ENCODE measurements at regions not wholly inside any gene's neighbourhood (a gene's known extent, or its start where the extent isn't known, plus 50 kb on each side); places are given as distances from the start of the nearest gene placed in this dataset.

DNA sequence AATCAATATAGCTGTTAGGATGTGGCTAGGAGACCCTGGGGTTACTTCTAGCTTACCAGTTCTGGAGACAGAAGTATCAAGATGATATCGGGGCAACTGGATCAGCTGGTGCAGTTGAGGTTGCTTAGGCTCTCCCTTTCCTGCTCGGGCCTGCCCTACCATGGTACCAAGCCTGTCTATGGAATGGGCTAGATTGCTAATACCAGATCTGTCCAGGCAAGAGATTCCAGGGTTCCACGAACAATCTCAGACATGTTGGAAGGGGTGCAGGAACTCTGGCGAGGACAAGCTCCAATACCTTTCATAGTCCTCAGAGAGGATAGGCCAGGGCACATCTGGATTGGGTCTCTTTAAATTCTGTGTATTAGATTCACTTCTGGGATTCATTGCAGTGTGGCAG is 53.8 kb downstream of the ADM start:
- no peak for DNase-seq (ENCODE audit: low read depth in 3 of 3)

GRCh38 chr11:10359171-10359570 is 54.3 kb downstream of the ADM start:
- no peak for DNase-seq (ENCODE audit: low read depth in 3 of 3)

DNA sequence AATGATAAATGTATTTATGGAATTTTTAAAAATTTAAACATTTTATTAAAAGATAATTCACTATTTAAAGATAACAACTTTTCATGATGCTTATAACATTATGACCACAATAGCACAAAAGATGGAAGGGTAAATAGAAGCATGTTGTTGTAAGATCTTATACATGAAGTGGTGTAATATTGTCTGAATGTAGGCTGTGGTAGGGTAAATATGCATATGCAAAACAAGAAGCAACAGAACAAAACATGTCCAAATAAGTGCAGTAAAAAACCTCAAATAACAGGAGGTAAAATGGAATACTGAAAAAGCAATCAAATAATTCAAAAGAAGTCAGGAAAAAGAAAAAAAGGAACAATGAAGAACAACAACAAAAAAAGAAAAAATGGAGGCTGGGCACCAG is 56.0 kb downstream of the ADM start:
- no peak for DNase-seq (ENCODE audit: low read depth in 3 of 3)

DNA sequence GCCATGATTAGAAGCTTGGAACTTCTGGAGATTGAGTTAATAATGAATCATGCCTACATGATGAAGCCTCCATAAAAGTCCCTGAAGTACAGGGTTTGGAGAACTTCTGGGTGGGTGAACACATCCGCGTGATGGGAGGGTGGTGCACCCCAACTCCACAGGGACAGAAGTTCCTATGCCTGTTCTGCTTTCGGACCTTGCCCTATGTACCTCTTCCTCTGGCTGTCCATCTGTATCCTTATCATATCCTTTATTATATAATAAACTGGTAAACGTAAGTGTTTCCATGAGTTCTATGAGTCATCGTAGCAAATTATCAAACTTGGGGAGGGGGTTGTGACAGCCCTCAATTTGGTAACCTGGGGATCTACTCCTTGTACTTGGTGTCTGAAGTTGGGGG is 60.2 kb downstream of the ADM start:
- no peak for DNase-seq (ENCODE audit: low read depth in 3 of 3)

DNA sequence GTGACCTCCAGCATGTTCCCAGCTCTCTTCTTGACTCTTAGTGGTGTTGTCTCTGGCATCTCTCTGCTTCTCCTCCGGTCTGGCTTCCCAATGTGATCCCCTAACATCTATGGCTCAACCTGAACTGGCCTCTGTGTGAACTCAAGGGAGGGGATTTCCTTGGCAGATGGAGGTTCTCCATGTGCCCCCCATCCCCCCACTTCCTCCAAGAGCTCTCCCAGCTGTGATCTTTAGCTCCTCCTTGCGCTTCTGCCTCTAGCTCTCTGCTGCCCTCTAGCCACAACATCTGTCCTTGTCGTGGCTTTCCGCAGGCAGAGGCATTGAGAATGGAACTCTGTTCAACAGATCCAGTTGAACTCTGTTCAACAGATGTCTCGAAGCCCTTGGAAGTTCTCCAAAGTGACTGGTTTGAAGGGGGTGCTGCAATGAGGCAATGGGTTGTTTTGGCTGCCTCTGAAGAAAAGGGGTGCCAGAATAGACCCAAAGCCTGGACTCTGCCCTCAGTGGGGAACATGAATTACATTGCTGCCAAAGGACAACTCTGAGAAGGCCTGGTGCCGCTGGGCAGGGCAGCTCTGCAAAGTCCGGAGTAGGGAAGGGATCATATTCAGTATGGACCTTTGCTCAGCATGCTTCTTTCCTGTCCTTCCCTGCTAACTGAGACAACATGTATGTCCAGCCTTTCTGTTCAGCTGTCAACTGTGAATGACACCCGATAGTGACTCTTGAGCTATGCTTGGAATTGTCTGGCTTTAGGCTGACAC is 61.9 kb downstream of the ADM start:
- peak; percentile 7 to 23 (median 23) for DNase-seq (ENCODE audit: low read depth in 3 of 3)

DNA sequence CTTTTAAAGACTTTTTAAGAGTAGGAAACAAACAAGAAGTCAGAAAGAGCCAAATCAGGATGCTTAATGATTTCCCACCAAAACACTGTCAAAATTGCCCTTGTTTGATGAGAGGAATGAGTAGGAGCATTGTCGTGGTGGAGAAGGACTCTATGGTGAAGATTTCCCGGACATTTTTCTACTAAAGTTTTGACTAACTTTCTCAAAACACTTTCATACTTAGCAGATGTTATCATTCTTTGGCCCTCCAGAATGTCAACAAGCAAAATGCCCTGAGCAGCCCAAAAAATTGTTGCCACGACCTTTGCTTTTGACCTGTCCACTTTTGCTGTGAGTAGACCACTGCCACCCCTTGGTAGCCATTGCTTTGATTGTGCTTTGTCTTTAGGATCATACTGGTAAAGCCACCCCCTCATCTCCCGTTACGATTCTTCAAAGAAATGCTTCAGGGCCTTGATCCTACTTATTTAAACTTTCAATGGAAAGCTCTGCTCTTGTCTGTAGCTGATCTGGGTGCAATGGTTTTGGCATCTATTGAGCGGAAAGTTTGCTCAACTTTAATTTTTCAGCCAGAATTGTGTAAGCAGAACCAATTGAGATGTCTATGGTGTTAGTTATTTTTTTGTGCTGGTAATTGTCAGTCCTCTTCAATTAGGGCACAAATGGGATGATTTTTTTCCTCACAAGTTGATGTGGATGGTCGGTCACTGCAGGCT is 67.2 kb downstream of the ADM start:
- no peak for DNase-seq (ENCODE audit: low read depth in 3 of 3)

DNA sequence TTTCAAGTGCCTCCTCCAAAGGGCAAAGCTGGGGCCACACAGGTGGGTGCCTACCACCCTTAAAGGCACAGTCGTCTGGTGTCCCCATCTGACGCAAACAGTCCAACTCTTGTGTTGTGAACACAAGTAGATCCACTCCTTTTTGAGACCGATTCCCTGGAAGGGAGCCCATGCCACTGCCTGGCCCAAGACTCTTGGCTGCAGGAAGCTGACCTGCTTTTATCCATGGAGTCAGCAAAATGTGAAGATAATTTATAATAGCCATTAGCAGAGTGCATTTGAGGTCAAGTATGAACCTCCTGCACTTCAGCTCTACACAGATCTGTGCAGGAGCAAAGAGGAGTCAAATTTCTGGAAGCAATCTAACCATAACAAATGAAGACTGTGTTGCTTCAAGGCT is 68.5 kb downstream of the ADM start:
- no peak for DNase-seq (ENCODE audit: low read depth in 3 of 3)

- DNase-seq (ENCODE audit: low read depth in 3 of 3) = no peak
Measured at GRCh38 chr11:10373929-10374328, 69.1 kb downstream of the ADM start.

GRCh38 chr11:10374386-10374785 is 69.5 kb downstream of the ADM start:
- no peak for DNase-seq (ENCODE audit: low read depth in 3 of 3)

GRCh38 chr11:10375280-10375971 is 70.6 kb downstream of the ADM start:
- no peak for DNase-seq (ENCODE audit: low read depth in 3 of 3)

GRCh38 chr11:10376061-10376460 is 71.2 kb downstream of the ADM start:
- DNase-seq (ENCODE audit: low read depth in 3 of 3) = no peak

DNA sequence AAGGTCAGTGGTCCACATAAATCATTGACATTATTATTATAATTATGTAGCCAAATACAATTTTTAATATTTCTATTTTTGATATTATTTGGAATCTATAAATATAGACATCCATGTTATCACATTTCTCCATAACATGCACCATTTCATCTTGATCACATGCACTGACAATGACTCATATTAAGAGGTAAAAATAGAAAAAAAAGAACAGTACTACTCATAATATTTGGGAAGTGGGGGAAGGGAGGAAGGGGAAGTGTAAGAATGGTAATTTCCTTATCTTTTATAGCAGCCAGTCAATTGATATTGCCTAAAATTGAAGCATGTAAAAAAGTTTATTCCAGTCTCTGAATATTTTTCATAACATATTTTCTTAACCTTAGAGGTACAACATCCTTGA is 72.3 kb downstream of the ADM start:
- DNase-seq (ENCODE audit: low read depth in 3 of 3) = no peak

GRCh38 chr11:10378362-10378761 is 73.5 kb downstream of the ADM start:
- DNase-seq (ENCODE audit: low read depth in 3 of 3) = no peak

- DNase-seq (ENCODE audit: low read depth in 3 of 3) = no peak
Measured at GRCh38 chr11:10379022-10379421, 74.1 kb downstream of the ADM start.

GRCh38 chr11:10379426-10379825 is 74.6 kb downstream of the ADM start:
- DNase-seq (ENCODE audit: low read depth in 3 of 3) = no peak

GRCh38 chr11:10379871-10380568 is 75.0 kb upstream of the AMPD3 start:
- no peak for DNase-seq (ENCODE audit: low read depth in 3 of 3)

DNA sequence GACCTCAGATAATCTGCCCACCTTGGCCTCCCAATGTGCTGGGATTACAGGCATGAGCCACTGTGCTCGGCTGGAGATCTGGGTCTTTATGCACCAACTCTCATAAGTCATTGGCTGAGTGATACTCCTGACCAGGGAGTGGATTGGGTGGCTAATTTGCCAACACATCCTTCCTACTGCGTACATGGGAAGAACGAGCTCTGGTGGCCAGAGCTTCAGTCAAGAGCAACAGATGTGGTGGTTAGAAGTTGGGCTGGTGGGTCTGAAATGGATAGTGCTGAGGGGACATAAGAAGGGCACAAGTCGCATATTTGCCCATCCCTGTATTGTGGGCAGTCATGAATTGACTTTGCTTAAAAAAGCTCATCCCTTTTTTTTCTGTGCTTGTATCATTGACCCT is 74.1 kb upstream of the AMPD3 start:
- DNase-seq (ENCODE audit: low read depth in 3 of 3) = no peak

- no peak for DNase-seq (ENCODE audit: low read depth in 3 of 3)
Measured at GRCh38 chr11:10381736-10382135, 73.3 kb upstream of the AMPD3 start.

DNA sequence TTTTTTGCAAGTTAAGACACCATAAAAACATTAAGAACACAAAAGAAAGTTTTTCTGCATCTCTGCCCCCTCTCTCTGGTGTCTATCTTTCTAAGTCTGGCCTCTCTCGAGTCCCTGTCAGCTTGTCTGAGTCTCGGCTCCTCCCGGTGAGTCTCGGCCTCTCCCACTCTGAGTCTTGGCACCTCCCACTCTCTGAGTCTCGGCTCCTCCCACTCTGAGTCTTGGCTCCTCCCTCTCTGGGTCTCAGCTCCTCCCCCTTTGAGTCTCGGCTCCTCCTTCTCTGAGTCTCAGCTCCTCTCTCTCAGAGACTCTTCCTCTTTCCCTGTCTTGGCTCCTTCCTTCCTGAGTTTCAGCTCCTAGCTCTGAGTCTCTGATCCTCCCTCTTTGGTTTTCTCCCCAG is 72.5 kb upstream of the AMPD3 start:
- DNase-seq (ENCODE audit: low read depth in 3 of 3) = no peak

DNA sequence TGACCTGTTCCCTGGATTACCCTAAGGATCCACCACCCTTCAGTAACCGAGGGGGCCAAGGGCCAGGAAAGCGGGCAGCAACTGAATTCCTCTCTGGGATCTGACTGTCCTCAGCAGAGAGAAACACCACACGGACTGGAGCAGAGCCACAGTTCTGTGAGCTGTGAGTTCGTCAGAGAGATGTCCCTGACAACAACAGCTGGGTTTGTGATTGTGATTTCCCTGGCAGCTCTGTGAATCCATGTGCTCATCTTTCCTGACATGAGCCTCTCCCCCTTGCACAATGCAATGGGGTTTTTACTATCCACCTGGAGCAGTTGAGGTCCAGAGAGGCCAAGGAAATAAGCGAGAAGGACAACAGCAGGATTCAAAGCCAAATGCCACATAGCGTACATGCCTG is 69.4 kb upstream of the AMPD3 start:
- DNase-seq (ENCODE audit: low read depth in 3 of 3) = no peak

DNA sequence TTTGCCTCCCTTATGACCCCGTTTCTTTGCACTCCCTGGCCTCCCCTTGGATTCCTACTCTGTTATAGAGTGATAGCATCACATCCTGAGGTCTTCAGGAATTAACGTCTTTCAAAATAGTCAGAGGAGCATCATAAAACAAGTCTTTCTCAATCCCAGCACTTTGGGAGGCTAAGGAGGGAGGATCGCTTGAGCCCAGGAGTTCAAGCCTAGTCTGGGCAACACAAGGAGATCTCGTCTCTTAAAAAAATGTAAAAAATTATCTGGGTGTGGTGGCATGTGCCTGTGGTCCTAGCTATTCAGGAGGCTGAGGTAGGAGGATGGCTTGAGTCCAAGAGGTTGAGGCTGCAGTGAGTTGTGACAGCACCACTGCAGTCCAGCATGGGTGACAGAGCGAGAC is 68.7 kb upstream of the AMPD3 start:
- no peak for DNase-seq (ENCODE audit: low read depth in 3 of 3)

GRCh38 chr11:10386861-10387205 is 68.2 kb upstream of the AMPD3 start:
- DNase-seq (ENCODE audit: low read depth in 3 of 3) = no peak

Data from stimulated activated CD4-positive, alpha-beta T cell treated with anti-CD3 and anti-CD28 coated beads, TNF-alpha, amount 100 ng/mL, for 4 hours (primary cell).